ENCODE measurements at regions not wholly inside any gene's neighbourhood (a gene's known extent, or its start where the extent isn't known, plus 50 kb on each side); places are given as distances from the start of the nearest gene placed in this dataset.

- TF ChIP-seq POLR2AphosphoS5 (IDR thresholded peaks at IDR 0.05; ENCODE audit: low read depth, low read length) (no peak), POU2F2 (IDR thresholded peaks at IDR 0.05; ENCODE audit: low read depth, low read length) (no peak), TAF1 (IDR thresholded peaks at IDR 0.05; ENCODE audit: low read depth, low read length) (no peak)
- DNase-seq (ENCODE audit: insufficient read length, low spot score) (no peak), FAIRE-seq (no peak)
Observed at GRCh38 chr21:15195768-15196167, 131.0 kb upstream of the NRIP1 start.

DNA sequence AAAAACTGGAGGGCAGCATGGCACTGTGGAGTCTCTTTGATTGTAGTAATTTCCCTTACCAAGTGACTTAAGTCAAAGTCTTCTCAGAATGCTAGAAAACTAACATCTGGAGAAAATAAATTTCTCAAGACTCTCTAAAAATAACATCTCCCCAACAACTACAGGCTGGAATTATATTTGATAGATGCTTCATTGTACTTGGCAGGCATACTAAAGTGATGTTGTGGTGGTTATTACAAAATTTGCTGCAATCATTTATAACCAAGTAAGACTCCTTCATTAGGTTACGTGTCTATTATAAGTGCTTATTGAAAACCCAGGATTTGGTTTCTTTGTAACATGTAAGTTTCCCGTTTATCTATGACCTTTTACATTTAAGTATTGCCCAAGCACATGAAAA is 132.9 kb upstream of the NRIP1 start:
- DNase-seq (ENCODE audit: insufficient read length, low spot score) (no peak), FAIRE-seq (no peak)
- TF ChIP-seq TAF1 (IDR thresholded peaks at IDR 0.05; ENCODE audit: low read depth, low read length), result no peak
- TF ChIP-seq POLR2A (IDR thresholded peaks at IDR 0.05; ENCODE audit: low read depth, low read length), result no peak
- TF ChIP-seq SPI1 (IDR thresholded peaks at IDR 0.05; ENCODE audit: low read depth, low read length), result no peak
- no peak for TF ChIP-seq PAX5 (IDR thresholded peaks at IDR 0.05; ENCODE audit: insufficient read depth, low read length, severe bottlenecking)
- no peak for TF ChIP-seq POLR2AphosphoS5 (IDR thresholded peaks at IDR 0.05; ENCODE audit: low read depth, low read length)
- no peak for TF ChIP-seq POU2F2 (IDR thresholded peaks at IDR 0.05; ENCODE audit: low read depth, low read length)

DNA sequence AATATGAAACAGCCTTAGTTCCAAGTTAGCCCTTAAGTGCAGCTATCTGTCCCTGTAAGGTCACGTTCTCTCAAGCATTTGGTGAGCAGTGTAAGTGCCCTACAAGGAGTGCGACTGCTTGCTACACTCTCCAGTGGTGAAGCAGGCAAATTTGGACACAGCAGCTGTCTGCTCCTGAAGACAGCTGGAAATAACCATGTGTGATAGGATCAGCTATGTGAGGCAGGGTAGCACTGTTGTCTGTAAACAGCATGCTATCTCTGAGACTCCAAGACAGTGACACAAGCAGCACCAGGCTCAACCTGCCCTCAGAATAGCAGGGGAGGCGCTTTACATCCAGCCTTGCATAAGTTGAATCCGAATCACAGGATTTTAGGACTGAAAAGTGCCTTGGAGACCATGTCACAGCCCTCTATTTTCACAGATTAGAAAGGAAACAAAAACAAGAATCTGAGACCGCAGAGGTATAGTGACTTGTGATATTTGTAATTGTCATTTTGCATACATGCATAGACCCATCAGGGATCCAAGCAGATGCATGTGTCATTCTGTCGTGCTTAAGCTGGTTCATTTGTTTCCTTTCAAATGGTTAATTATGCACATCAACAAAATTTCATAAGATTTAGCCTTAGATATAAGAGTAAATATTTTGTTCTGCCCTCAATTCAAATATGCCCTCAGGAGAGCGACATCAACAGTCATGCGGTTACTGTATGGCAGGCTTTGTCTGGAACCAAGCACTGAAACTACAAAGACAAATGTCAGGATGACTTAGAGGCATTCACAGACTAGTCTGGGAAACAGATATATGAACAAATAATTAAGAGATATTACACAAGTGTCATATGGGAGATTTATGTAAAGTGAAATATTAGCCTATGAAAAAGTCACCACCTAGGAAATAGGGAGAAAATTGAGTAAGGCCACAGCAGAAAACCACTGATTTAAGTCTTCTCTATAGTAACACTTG is 134.9 kb upstream of the NRIP1 start:
- no peak for FAIRE-seq
- TF ChIP-seq POU2F2 (IDR thresholded peaks at IDR 0.05; ENCODE audit: low read depth, low read length) (no peak), POLR2AphosphoS5 (IDR thresholded peaks at IDR 0.05; ENCODE audit: low read depth, low read length) (no peak), POLR2A (IDR thresholded peaks at IDR 0.05; ENCODE audit: low read depth, low read length) (no peak), PAX5 (IDR thresholded peaks at IDR 0.05; ENCODE audit: insufficient read depth, low read length, severe bottlenecking) (no peak), SPI1 (IDR thresholded peaks at IDR 0.05; ENCODE audit: low read depth, low read length) (no peak), TAF1 (IDR thresholded peaks at IDR 0.05; ENCODE audit: low read depth, low read length) (no peak)
- DNase-seq (ENCODE audit: insufficient read length, low spot score), result no peak

GRCh38 chr21:15203740-15204139 is 138.9 kb upstream of the NRIP1 start:
- no peak for TF ChIP-seq TAF1 (IDR thresholded peaks at IDR 0.05; ENCODE audit: low read depth, low read length)
- no peak for TF ChIP-seq POU2F2 (IDR thresholded peaks at IDR 0.05; ENCODE audit: low read depth, low read length)
- TF ChIP-seq POLR2A (IDR thresholded peaks at IDR 0.05; ENCODE audit: low read depth, low read length), result no peak
- no peak for TF ChIP-seq PAX5 (IDR thresholded peaks at IDR 0.05; ENCODE audit: insufficient read depth, low read length, severe bottlenecking)
- TF ChIP-seq SPI1 (IDR thresholded peaks at IDR 0.05; ENCODE audit: low read depth, low read length), result no peak
- TF ChIP-seq POLR2AphosphoS5 (IDR thresholded peaks at IDR 0.05; ENCODE audit: low read depth, low read length), result no peak
- no peak for DNase-seq (ENCODE audit: insufficient read length, low spot score)
- FAIRE-seq, result no peak

GRCh38 chr21:15204140-15204969 is 139.6 kb upstream of the NRIP1 start:
- TF ChIP-seq PAX5 (IDR thresholded peaks at IDR 0.05; ENCODE audit: insufficient read depth, low read length, severe bottlenecking) (no peak), POLR2AphosphoS5 (IDR thresholded peaks at IDR 0.05; ENCODE audit: low read depth, low read length) (no peak), TAF1 (IDR thresholded peaks at IDR 0.05; ENCODE audit: low read depth, low read length) (no peak), POLR2A (IDR thresholded peaks at IDR 0.05; ENCODE audit: low read depth, low read length) (no peak), SPI1 (IDR thresholded peaks at IDR 0.05; ENCODE audit: low read depth, low read length) (no peak), POU2F2 (IDR thresholded peaks at IDR 0.05; ENCODE audit: low read depth, low read length) (no peak)
- FAIRE-seq (no peak), DNase-seq (ENCODE audit: insufficient read length, low spot score) (no peak)

DNA sequence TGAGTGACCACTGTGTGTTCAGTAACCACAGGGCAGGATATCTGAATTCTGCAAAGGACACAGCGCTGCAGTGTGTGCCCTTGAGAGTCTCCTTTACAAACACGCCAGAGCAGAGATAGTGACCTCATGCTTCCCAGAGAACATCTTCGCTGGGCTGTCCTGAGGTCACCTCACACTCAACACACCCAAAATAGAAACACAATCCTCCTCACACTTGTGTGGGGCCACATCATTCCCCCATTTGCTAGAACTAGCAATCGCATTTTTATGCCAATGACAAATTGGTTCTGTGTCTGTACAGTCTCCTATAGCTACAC is 140.1 kb upstream of the NRIP1 start:
- FAIRE-seq (no peak), DNase-seq (ENCODE audit: insufficient read length, low spot score) (no peak)
- TF ChIP-seq TAF1 (IDR thresholded peaks at IDR 0.05; ENCODE audit: low read depth, low read length) (no peak), POLR2AphosphoS5 (IDR thresholded peaks at IDR 0.05; ENCODE audit: low read depth, low read length) (no peak), POLR2A (IDR thresholded peaks at IDR 0.05; ENCODE audit: low read depth, low read length) (no peak), PAX5 (IDR thresholded peaks at IDR 0.05; ENCODE audit: insufficient read depth, low read length, severe bottlenecking) (no peak), POU2F2 (IDR thresholded peaks at IDR 0.05; ENCODE audit: low read depth, low read length) (no peak), SPI1 (IDR thresholded peaks at IDR 0.05; ENCODE audit: low read depth, low read length) (no peak)

DNA sequence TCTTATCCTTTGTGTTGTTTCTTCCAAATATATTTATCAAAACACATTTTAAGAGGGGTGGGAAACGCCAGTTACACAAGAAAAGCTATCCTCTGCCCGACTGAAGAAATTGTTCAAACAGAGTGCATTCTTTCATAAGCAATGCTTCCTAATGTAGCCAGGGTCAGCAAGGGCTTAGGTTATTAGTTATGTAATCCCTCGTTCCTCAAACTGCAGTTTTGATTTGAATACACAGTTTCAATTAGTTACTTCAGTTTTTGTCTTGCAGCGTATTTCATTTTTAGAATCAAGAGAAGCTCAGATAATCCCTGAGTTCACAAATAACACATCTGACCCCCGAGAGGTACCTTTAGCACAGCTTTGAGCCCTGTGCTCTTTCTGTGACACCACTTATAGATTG is 141.7 kb upstream of the NRIP1 start:
- no peak for TF ChIP-seq TAF1 (IDR thresholded peaks at IDR 0.05; ENCODE audit: low read depth, low read length)
- TF ChIP-seq PAX5 (IDR thresholded peaks at IDR 0.05; ENCODE audit: insufficient read depth, low read length, severe bottlenecking), result no peak
- TF ChIP-seq POU2F2 (IDR thresholded peaks at IDR 0.05; ENCODE audit: low read depth, low read length), result no peak
- TF ChIP-seq SPI1 (IDR thresholded peaks at IDR 0.05; ENCODE audit: low read depth, low read length), result peak; percentile 82
- no peak for TF ChIP-seq POLR2AphosphoS5 (IDR thresholded peaks at IDR 0.05; ENCODE audit: low read depth, low read length)
- FAIRE-seq (peak; percentile 47), DNase-seq (ENCODE audit: insufficient read length, low spot score) (peak; percentile 19)

GRCh38 chr21:15207231-15207630 is 142.4 kb upstream of the NRIP1 start:
- no peak for DNase-seq (ENCODE audit: insufficient read length, low spot score)
- no peak for TF ChIP-seq PAX5 (IDR thresholded peaks at IDR 0.05; ENCODE audit: insufficient read depth, low read length, severe bottlenecking)
- TF ChIP-seq TAF1 (IDR thresholded peaks at IDR 0.05; ENCODE audit: low read depth, low read length), result no peak
- no peak for TF ChIP-seq POU2F2 (IDR thresholded peaks at IDR 0.05; ENCODE audit: low read depth, low read length)
- TF ChIP-seq SPI1 (IDR thresholded peaks at IDR 0.05; ENCODE audit: low read depth, low read length), result no peak
- no peak for TF ChIP-seq POLR2AphosphoS5 (IDR thresholded peaks at IDR 0.05; ENCODE audit: low read depth, low read length)
- no peak for TF ChIP-seq POLR2A (IDR thresholded peaks at IDR 0.05; ENCODE audit: low read depth, low read length)
- FAIRE-seq, result no peak

GRCh38 chr21:15207635-15208370 is 143.0 kb upstream of the NRIP1 start:
- TF ChIP-seq POLR2A (IDR thresholded peaks at IDR 0.05; ENCODE audit: low read depth, low read length) (no peak), TAF1 (IDR thresholded peaks at IDR 0.05; ENCODE audit: low read depth, low read length) (no peak), PAX5 (IDR thresholded peaks at IDR 0.05; ENCODE audit: insufficient read depth, low read length, severe bottlenecking) (no peak), POU2F2 (IDR thresholded peaks at IDR 0.05; ENCODE audit: low read depth, low read length) (no peak), SPI1 (IDR thresholded peaks at IDR 0.05; ENCODE audit: low read depth, low read length) (no peak), POLR2AphosphoS5 (IDR thresholded peaks at IDR 0.05; ENCODE audit: low read depth, low read length) (no peak)
- DNase-seq (ENCODE audit: insufficient read length, low spot score) (no peak), FAIRE-seq (no peak)
